ENCODE measurements at regions not wholly inside any gene's neighbourhood (a gene's known extent, or its start where the extent isn't known, plus 50 kb on each side); places are given as distances from the start of the nearest gene placed in this dataset.

- H3K79me2 ChIP-seq (ENCODE audit: insufficient read depth, low read length): no peaks in the 10 kb centered on the region
- no peak overlapping the region for H3K4me2 ChIP-seq (ENCODE audit: low read depth, low read length, poor library complexity, severe bottlenecking)
Observed at GRCh38 chr17:33778505-33779233, 476.4 kb upstream of the CCL2 start.

GRCh38 chr17:33779234-33779591, 475.9 kb upstream of the CCL2 start:
- H4K20me1 ChIP-seq (ENCODE audit: insufficient read depth, low read length, poor library complexity, severe bottlenecking): no peaks in the 10 kb centered on the region

More at GRCh38 chr17:33778505-33779233, 476.4 kb upstream of the CCL2 start:
- no peak for TF ChIP-seq CTCF (conservative IDR thresholded peaks at IDR 0.05; ENCODE audit: low read length)
- TF ChIP-seq EZH2phosphoT487 (IDR thresholded peaks at IDR 0.05; ENCODE audit: borderline replicate concordance): no peak
- no peak overlapping the region for H3K4me3 ChIP-seq (ENCODE audit: low read length, poor library complexity, severe bottlenecking)
- no peak overlapping the region for H2AFZ ChIP-seq (ENCODE audit: low read length)
- H3F3A ChIP-seq (ENCODE audit: low read depth): no peaks in the 10 kb centered on the region
- no peaks in the 10 kb centered on the region for H4K20me1 ChIP-seq (ENCODE audit: insufficient read depth, low read length, poor library complexity, severe bottlenecking)
- H3K9me2 ChIP-seq (replicated peaks; ENCODE audit: low read depth, low read length): no peaks in the 10 kb centered on the region
- no peaks in the 10 kb centered on the region for H3K4me1 ChIP-seq (ENCODE audit: insufficient read depth, low read length, poor library complexity, severe bottlenecking)
- no peaks in the 10 kb centered on the region for H3K36me3 ChIP-seq (ENCODE audit: insufficient read depth, low read length)
- H3K9ac ChIP-seq (ENCODE audit: low read depth, low read length, poor library complexity, severe bottlenecking): no peak overlapping the region
- H3K9me3 ChIP-seq (ENCODE audit: insufficient read depth, low read depth, low read length): no peaks in the 10 kb centered on the region
- H3K27me3 ChIP-seq (ENCODE audit: insufficient read depth, low read length, poor library complexity, severe bottlenecking): no peaks in the 10 kb centered on the region

GRCh38 chr17:33785281-33785680, 469.8 kb upstream of the CCL2 start:
- Histone ChIP-seq H4K20me1 (ENCODE audit: insufficient read depth, low read length, poor library complexity, severe bottlenecking) (no peaks in the 10 kb centered on the region), H3K27me3 (ENCODE audit: insufficient read depth, low read length, poor library complexity, severe bottlenecking) (no peaks in the 10 kb centered on the region), H3K4me3 (ENCODE audit: low read length, poor library complexity, severe bottlenecking) (no peak overlapping the region), H3F3A (ENCODE audit: low read depth) (no peaks in the 10 kb centered on the region), H3K36me3 (ENCODE audit: insufficient read depth, low read length) (no peaks in the 10 kb centered on the region), H3K79me2 (ENCODE audit: insufficient read depth, low read length) (no peaks in the 10 kb centered on the region), H3K4me1 (ENCODE audit: insufficient read depth, low read length, poor library complexity, severe bottlenecking) (no peaks in the 10 kb centered on the region), H3K4me2 (ENCODE audit: low read depth, low read length, poor library complexity, severe bottlenecking) (no peak overlapping the region), H2AFZ (ENCODE audit: low read length) (no peak overlapping the region), H3K9ac (ENCODE audit: low read depth, low read length, poor library complexity, severe bottlenecking) (no peak overlapping the region), H3K9me2 (replicated peaks; ENCODE audit: low read depth, low read length) (no peaks in the 10 kb centered on the region), H3K9me3 (ENCODE audit: insufficient read depth, low read depth, low read length) (no peaks in the 10 kb centered on the region)
- TF ChIP-seq CTCF (conservative IDR thresholded peaks at IDR 0.05; ENCODE audit: low read length): no peak
- no peak for TF ChIP-seq EZH2phosphoT487 (IDR thresholded peaks at IDR 0.05; ENCODE audit: borderline replicate concordance)

More at GRCh38 chr17:33779234-33779591, 475.9 kb upstream of the CCL2 start:
- no peaks in the 10 kb centered on the region for H3K27me3 ChIP-seq (ENCODE audit: insufficient read depth, low read length, poor library complexity, severe bottlenecking)
- no peak overlapping the region for H2AFZ ChIP-seq (ENCODE audit: low read length)
- no peak overlapping the region for H3K4me3 ChIP-seq (ENCODE audit: low read length, poor library complexity, severe bottlenecking)
- H3K4me2 ChIP-seq (ENCODE audit: low read depth, low read length, poor library complexity, severe bottlenecking): no peak overlapping the region
- H3K9me3 ChIP-seq (ENCODE audit: insufficient read depth, low read depth, low read length): no peaks in the 10 kb centered on the region
- TF ChIP-seq CTCF (conservative IDR thresholded peaks at IDR 0.05; ENCODE audit: low read length) (peak; percentile 97), EZH2phosphoT487 (IDR thresholded peaks at IDR 0.05; ENCODE audit: borderline replicate concordance) (no peak)
- H3K36me3 ChIP-seq (ENCODE audit: insufficient read depth, low read length): no peaks in the 10 kb centered on the region
- H3F3A ChIP-seq (ENCODE audit: low read depth): no peaks in the 10 kb centered on the region
- no peaks in the 10 kb centered on the region for H3K79me2 ChIP-seq (ENCODE audit: insufficient read depth, low read length)
- H3K9me2 ChIP-seq (replicated peaks; ENCODE audit: low read depth, low read length): no peaks in the 10 kb centered on the region
- H3K9ac ChIP-seq (ENCODE audit: low read depth, low read length, poor library complexity, severe bottlenecking): no peak overlapping the region
- H3K4me1 ChIP-seq (ENCODE audit: insufficient read depth, low read length, poor library complexity, severe bottlenecking): no peaks in the 10 kb centered on the region

Measured in Loucy (cell line).